Ishikawa (cell line): ENCODE measurements at regions not wholly inside any gene's neighbourhood (a gene's known extent, or its start where the extent isn't known, plus 50 kb on each side); places are given as distances from the start of the nearest gene placed in this dataset.

Experiments
- CEBPB ChIP-seq: IDR thresholded peaks from 2 replicates; pipeline ENCODE4 v1.6.1; 2012
- CREB1 ChIP-seq: IDR thresholded peaks from 2 replicates; pipeline ENCODE4 v1.6.1; 2012; ENCODE audit warnings: low read depth
- EGR1 ChIP-seq: IDR thresholded peaks from 2 replicates; pipeline ENCODE4 v1.6.1; 2012
- EP300 ChIP-seq: IDR thresholded peaks from 2 replicates; pipeline ENCODE4 v1.6.1; 2012; ENCODE audit warnings: borderline replicate concordance
- FOXM1 ChIP-seq: IDR thresholded peaks from 2 replicates; pipeline ENCODE4 v1.6.1; 2012; ENCODE audit warnings: low read depth, borderline replicate concordance
- NFIC ChIP-seq: IDR thresholded peaks from 2 replicates; pipeline ENCODE4 v1.6.1; 2012
- RAD21 ChIP-seq: IDR thresholded peaks from 2 replicates; pipeline ENCODE4 v1.6.1; 2012; ENCODE audit warnings: low read depth
- TAF1 ChIP-seq: IDR thresholded peaks from 2 replicates; pipeline ENCODE4 v1.6.1; 2012; ENCODE audit warnings: low read depth, mild to moderate bottlenecking
- TCF12 ChIP-seq: IDR thresholded peaks from 2 replicates; pipeline ENCODE4 v1.6.1; 2012; ENCODE audit warnings: low read depth
- YY1 ChIP-seq: IDR thresholded peaks from 2 replicates; pipeline ENCODE4 v1.6.1; 2012; ENCODE audit warnings: low read depth
- TF ChIP-seq, protein P1 (sequence below): IDR thresholded peaks from 2 replicates; pipeline ENCODE4 v1.6.1; 2012; ENCODE audit warnings: low read depth, mild to moderate bottlenecking
- TF ChIP-seq, protein P2 (sequence below): IDR thresholded peaks from 2 replicates; pipeline ENCODE4 v1.6.1; 2012

DNA sequence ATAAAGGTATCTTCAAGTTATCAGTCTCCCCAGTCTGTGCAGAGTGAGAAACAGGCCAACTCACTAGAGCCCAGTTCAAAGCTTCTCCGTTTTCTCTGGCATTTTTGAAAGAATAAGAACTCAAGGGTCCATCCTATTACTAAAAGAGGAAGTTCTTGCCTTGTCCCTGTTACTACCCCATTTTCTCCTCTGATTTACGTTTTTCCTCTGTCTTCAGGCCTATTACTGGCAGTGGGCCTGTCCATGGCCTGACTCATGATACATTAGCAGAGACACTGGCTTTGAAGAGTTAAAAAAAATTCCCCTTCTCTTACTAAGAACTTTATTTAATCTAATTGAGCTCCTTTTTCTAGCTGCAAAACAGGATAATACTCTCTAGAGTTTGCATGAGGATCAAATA, 624.0 kb upstream of the KLF4 start:
- TF ChIP-seq TCF12 (no peak), TAF1 (no peak), EP300 (no peak), EGR1 (no peak), NFIC (no peak), CREB1 (no peak), RAD21 (no peak), FOXM1 (no peak), CEBPB (no peak), YY1 (no peak)
- TF ChIP-seq, protein P1, sequence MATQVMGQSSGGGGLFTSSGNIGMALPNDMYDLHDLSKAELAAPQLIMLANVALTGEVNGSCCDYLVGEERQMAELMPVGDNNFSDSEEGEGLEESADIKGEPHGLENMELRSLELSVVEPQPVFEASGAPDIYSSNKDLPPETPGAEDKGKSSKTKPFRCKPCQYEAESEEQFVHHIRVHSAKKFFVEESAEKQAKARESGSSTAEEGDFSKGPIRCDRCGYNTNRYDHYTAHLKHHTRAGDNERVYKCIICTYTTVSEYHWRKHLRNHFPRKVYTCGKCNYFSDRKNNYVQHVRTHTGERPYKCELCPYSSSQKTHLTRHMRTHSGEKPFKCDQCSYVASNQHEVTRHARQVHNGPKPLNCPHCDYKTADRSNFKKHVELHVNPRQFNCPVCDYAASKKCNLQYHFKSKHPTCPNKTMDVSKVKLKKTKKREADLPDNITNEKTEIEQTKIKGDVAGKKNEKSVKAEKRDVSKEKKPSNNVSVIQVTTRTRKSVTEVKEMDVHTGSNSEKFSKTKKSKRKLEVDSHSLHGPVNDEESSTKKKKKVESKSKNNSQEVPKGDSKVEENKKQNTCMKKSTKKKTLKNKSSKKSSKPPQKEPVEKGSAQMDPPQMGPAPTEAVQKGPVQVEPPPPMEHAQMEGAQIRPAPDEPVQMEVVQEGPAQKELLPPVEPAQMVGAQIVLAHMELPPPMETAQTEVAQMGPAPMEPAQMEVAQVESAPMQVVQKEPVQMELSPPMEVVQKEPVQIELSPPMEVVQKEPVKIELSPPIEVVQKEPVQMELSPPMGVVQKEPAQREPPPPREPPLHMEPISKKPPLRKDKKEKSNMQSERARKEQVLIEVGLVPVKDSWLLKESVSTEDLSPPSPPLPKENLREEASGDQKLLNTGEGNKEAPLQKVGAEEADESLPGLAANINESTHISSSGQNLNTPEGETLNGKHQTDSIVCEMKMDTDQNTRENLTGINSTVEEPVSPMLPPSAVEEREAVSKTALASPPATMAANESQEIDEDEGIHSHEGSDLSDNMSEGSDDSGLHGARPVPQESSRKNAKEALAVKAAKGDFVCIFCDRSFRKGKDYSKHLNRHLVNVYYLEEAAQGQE, result no peak
- TF ChIP-seq, protein P2, sequence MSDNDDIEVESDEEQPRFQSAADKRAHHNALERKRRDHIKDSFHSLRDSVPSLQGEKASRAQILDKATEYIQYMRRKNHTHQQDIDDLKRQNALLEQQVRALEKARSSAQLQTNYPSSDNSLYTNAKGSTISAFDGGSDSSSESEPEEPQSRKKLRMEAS, result no peak
